AG09309 (cell line): ENCODE measurements at regions not wholly inside any gene's neighbourhood (a gene's known extent, or its start where the extent isn't known, plus 50 kb on each side); places are given as distances from the start of the nearest gene placed in this dataset.

ENCODE experiments used
- DNase-seq: peaks from one replicate; pipeline ENCODE4 v3.0.0-alpha.2; 2010; ENCODE audit warnings: low read depth
- H3K4me3 ChIP-seq: 2 replicates; pipeline ENCODE4 v1.5.1; 2011; ENCODE audit warnings: mild to moderate bottlenecking, low read depth, low read length, moderate library complexity; ENCODE audit not compliant: control insufficient read depth
- CTCF ChIP-seq: IDR thresholded peaks from 2 replicates; pipeline ENCODE4 v1.5.1; 2011; ENCODE audit warnings: mild to moderate bottlenecking, low read depth, low read length, inconsistent platforms; ENCODE audit not compliant: insufficient read depth, control insufficient read depth; ENCODE audit errors: missing control alignments

- H3K4me3 ChIP-seq = no peak overlapping the region
- TF ChIP-seq CTCF = no peak
- DNase-seq = no peak
These were observed 53.8 kb upstream of the SPTBN1 start for GRCh38 chr2:54402350-54402749.

GRCh38 chr2:54403512-54404238 lies 52.5 kb upstream of the SPTBN1 start:
- H3K4me3 ChIP-seq = no peak overlapping the region
- no peak for DNase-seq
- no peak for TF ChIP-seq CTCF

GRCh38 chr2:54404270-54404669 lies 51.9 kb upstream of the SPTBN1 start:
- no peak overlapping the region for H3K4me3 ChIP-seq
- DNase-seq = peak; percentile 41
- no peak for TF ChIP-seq CTCF

GRCh38 chr2:54406031-54406430 lies 50.1 kb upstream of the SPTBN1 start:
- no peak for DNase-seq
- no peak overlapping the region for H3K4me3 ChIP-seq
- TF ChIP-seq CTCF = no peak
